Lower leg skin (tissue), 3 donors: ENCODE measurements at regions not wholly inside any gene's neighbourhood (a gene's known extent, or its start where the extent isn't known, plus 50 kb on each side); places are given as distances from the start of the nearest gene placed in this dataset.

Source experiments
- POLR2A ChIP-seq, 2 donors: fragments of 450-650 bp; IDR thresholded peaks; one replicate each; pipeline ENCODE4 v1.6.1; 2016 to 2017; ENCODE audit warnings: antibody characterized with exemption in 2 of 2, mild to moderate bottlenecking in 1 of 2, moderate library complexity in 1 of 2
- TF ChIP-seq, protein P1 (sequence below), 3 donors: fragments of 450-650 bp; IDR thresholded peaks; one replicate each; pipeline ENCODE4 v1.5.1; 2016; ENCODE audit warnings: antibody characterized with exemption in 3 of 3, mild to moderate bottlenecking in 3 of 3, moderate library complexity in 2 of 3

DNA sequence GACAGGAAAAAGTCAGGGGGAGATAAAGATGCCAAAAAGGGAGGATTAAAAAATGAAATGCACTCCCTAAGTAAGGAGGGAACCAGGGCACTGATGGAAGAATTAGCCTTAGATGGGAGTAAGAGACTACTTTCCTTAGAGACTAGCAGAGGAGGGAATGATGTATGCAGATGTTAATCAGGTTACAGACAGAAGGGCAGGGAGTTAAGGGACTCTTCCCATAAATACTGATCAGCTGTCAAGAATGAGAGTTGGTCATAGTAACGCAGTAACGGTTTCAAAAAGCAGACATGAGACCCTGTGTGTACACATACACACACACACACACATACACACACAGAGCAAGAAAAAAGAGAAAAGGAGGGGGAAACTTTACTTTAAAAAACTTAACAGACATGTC, 93.4 kb downstream of the PHLDA1 start:
- TF ChIP-seq POLR2A (IDR thresholded peaks at IDR 0.05): no peak
- TF ChIP-seq, protein P1, sequence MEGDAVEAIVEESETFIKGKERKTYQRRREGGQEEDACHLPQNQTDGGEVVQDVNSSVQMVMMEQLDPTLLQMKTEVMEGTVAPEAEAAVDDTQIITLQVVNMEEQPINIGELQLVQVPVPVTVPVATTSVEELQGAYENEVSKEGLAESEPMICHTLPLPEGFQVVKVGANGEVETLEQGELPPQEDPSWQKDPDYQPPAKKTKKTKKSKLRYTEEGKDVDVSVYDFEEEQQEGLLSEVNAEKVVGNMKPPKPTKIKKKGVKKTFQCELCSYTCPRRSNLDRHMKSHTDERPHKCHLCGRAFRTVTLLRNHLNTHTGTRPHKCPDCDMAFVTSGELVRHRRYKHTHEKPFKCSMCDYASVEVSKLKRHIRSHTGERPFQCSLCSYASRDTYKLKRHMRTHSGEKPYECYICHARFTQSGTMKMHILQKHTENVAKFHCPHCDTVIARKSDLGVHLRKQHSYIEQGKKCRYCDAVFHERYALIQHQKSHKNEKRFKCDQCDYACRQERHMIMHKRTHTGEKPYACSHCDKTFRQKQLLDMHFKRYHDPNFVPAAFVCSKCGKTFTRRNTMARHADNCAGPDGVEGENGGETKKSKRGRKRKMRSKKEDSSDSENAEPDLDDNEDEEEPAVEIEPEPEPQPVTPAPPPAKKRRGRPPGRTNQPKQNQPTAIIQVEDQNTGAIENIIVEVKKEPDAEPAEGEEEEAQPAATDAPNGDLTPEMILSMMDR (IDR thresholded peaks at IDR 0.05): no peak
